ENCODE measurements at regions not wholly inside any gene's neighbourhood (a gene's known extent, or its start where the extent isn't known, plus 50 kb on each side); places are given as distances from the start of the nearest gene placed in this dataset.

DNA sequence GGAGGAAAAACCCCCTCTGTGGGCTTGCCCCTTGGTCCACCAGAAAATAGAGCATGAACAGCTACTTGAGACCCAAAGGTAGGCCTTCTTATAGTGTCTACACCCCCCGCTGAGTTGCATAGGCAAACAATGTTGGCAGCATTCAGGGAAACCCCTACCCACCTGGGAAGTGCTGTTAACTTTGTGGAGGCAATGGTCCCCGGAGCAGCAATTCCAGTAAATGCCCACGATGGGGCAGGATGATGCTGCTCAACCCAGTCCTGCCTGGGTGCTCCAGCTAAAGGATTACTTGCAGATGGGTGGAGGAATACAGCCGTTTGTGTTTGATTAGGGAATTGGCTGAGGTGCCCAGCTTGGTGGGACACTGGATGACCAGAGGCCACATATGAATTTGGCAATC, 381.3 kb upstream of the ANO5 start (continued):
- no peak for TF ChIP-seq ZNF121 (tag by site-specific recombination; IDR thresholded peaks at IDR 0.05)
- TF ChIP-seq ZNF146 (tag by site-specific recombination; IDR thresholded peaks at IDR 0.05), result no peak
- no peak for TF ChIP-seq ZNF221 (tag by site-specific recombination; IDR thresholded peaks at IDR 0.05; ENCODE audit: borderline replicate concordance)

DNA sequence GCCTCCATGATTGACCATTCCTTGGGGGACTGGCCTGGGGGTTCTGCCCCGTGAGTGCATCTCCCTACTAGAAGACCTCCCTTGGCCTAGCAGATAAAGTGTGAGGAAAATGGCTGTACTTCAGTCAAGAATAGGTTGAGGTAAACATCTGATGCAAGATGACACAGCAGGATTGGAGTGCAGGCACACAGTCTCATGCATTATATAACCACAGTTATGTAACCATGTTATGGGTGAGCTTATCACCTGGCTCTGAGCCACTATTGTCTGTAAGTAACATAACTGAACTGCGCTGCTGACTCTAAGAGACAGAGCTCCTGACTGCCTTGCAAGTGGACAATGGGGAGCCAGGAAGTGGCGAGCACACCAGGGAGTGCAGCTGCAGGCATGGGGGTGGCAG, 378.7 kb upstream of the ANO5 start:
- Histone ChIP-seq H3K4me3 (ENCODE audit: low read depth, low read length) (no peak overlapping the region), H3K9me3 (ENCODE audit: control insufficient read depth, insufficient read depth, low read depth, low read length) (no peaks in the 10 kb centered on the region), H3K36me3 (ENCODE audit: control insufficient read depth in 2 of 2, insufficient read depth in 1 of 2, low read length in 2 of 2) (no peaks in the 10 kb centered on the region), H3K27ac (ENCODE audit: extremely low read depth, low read depth, low read length) (no peak overlapping the region), H3K4me1 (ENCODE audit: control insufficient read depth, insufficient read depth, low read length) (no peaks in the 10 kb centered on the region)
- TF ChIP-seq, protein P1, sequence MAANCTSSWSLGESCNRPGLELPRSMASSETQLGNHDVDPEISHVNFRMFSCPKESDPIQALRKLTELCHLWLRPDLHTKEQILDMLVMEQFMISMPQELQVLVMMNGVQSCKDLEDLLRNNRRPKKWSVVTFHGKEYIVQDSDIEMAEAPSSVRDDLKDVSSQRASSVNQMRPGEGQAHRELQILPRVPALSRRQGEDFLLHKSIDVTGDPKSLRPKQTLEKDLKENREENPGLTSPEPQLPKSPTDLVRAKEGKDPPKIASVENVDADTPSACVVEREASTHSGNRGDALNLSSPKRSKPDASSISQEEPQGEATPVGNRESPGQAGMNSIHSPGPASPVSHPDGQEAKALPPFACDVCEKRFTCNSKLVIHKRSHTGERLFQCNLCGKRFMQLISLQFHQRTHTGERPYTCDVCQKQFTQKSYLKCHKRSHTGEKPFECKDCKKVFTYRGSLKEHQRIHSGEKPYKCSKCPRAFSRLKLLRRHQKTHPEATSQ (tag by site-specific recombination; IDR thresholded peaks at IDR 0.05), result no peak
- no peak for TF ChIP-seq ZNF426 (tag by site-specific recombination; IDR thresholded peaks at IDR 0.05)
- no peak for TF ChIP-seq ZNF157 (tag by site-specific recombination; IDR thresholded peaks at IDR 0.05)
- no peak for TF ChIP-seq ZNF837 (tag by site-specific recombination; IDR thresholded peaks at IDR 0.05)
- no peak for TF ChIP-seq ZNF791 (tag by site-specific recombination; IDR thresholded peaks at IDR 0.05)
- no peak for TF ChIP-seq GLIS1 (tag by site-specific recombination; IDR thresholded peaks at IDR 0.05)
- TF ChIP-seq GLIS2 (tag by site-specific recombination; IDR thresholded peaks at IDR 0.05), result no peak
- ChIA-PET CTCF (no interaction called here), POLR2A (no interaction called here)

DNA sequence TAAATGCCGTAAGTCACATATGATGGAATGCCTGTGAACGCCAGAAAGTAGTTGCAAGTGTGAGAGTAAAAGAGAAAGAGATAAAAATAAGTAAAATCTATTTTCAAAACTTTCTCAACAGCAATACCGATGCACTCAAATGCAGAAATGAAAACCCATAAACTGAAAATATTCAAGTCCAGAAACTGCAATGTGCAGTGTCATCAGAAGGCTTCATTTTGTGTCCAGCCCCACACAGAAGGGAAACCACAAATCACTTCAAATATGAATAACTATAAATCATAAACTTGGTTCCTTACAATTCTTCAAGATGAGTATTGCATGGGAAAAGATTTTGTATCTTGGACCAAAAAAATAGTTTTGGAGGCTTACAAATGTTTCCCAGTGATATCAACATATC, 375.2 kb upstream of the ANO5 start:
- H3K36me3 ChIP-seq (ENCODE audit: control insufficient read depth in 2 of 2, insufficient read depth in 1 of 2, low read length in 2 of 2), result no peaks in the 10 kb centered on the region
- no peak overlapping the region for H3K4me3 ChIP-seq (ENCODE audit: low read depth, low read length)
- TF ChIP-seq ZNF132 (tag by site-specific recombination; IDR thresholded peaks at IDR 0.05; ENCODE audit: borderline replicate concordance) (no peak), ZNF701 (tag by site-specific recombination; IDR thresholded peaks at IDR 0.05) (no peak), ZNF391 (tag by site-specific recombination; IDR thresholded peaks at IDR 0.05; ENCODE audit: borderline replicate concordance, low read depth) (no peak)
- TF ChIP-seq, protein P2, sequence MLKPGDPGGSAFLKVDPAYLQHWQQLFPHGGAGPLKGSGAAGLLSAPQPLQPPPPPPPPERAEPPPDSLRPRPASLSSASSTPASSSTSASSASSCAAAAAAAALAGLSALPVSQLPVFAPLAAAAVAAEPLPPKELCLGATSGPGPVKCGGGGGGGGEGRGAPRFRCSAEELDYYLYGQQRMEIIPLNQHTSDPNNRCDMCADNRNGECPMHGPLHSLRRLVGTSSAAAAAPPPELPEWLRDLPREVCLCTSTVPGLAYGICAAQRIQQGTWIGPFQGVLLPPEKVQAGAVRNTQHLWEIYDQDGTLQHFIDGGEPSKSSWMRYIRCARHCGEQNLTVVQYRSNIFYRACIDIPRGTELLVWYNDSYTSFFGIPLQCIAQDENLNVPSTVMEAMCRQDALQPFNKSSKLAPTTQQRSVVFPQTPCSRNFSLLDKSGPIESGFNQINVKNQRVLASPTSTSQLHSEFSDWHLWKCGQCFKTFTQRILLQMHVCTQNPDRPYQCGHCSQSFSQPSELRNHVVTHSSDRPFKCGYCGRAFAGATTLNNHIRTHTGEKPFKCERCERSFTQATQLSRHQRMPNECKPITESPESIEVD (tag by site-specific recombination; IDR thresholded peaks at IDR 0.05), result no peak
- CTCF ChIA-PET, result no interaction called here
- POLR2A ChIA-PET, result no interaction called here
- H3K4me1 ChIP-seq (ENCODE audit: control insufficient read depth, insufficient read depth, low read length), result no peaks in the 10 kb centered on the region
- no peaks in the 10 kb centered on the region for H3K9me3 ChIP-seq (ENCODE audit: control insufficient read depth, insufficient read depth, low read depth, low read length)
- H3K27ac ChIP-seq (ENCODE audit: extremely low read depth, low read depth, low read length), result no peak overlapping the region

- POLR2A ChIA-PET, result no interaction called here
- CTCF ChIA-PET, result no interaction called here
- H3K9me3 ChIP-seq (ENCODE audit: control insufficient read depth, insufficient read depth, low read depth, low read length), result no peaks in the 10 kb centered on the region
- no peak for TF ChIP-seq ZNF146 (tag by site-specific recombination; IDR thresholded peaks at IDR 0.05)
- TF ChIP-seq GFI1B (tag by site-specific recombination; IDR thresholded peaks at IDR 0.05), result no peak
- TF ChIP-seq HOXD13 (CRISPR knock-in tag; IDR thresholded peaks at IDR 0.05; ENCODE audit: borderline replicate concordance), result no peak
- no peak for TF ChIP-seq ZNF266 (tag by site-specific recombination; IDR thresholded peaks at IDR 0.05; ENCODE audit: low read depth)
- no peak for TF ChIP-seq ZBTB20 (tag by site-specific recombination; IDR thresholded peaks at IDR 0.05)
- TF ChIP-seq ZFP41 (tag by site-specific recombination; IDR thresholded peaks at IDR 0.05; ENCODE audit: borderline replicate concordance), result no peak
- TF ChIP-seq TCF7L2 (IDR thresholded peaks at IDR 0.05; ENCODE audit: borderline replicate concordance, low read depth, low read length), result no peak
- no peak for TF ChIP-seq ZNF777 (tag by site-specific recombination; IDR thresholded peaks at IDR 0.05; ENCODE audit: borderline replicate concordance)
- no peak for TF ChIP-seq KLF9 (tag by site-specific recombination; IDR thresholded peaks at IDR 0.05; ENCODE audit: low read depth)
- TF ChIP-seq, protein P3, sequence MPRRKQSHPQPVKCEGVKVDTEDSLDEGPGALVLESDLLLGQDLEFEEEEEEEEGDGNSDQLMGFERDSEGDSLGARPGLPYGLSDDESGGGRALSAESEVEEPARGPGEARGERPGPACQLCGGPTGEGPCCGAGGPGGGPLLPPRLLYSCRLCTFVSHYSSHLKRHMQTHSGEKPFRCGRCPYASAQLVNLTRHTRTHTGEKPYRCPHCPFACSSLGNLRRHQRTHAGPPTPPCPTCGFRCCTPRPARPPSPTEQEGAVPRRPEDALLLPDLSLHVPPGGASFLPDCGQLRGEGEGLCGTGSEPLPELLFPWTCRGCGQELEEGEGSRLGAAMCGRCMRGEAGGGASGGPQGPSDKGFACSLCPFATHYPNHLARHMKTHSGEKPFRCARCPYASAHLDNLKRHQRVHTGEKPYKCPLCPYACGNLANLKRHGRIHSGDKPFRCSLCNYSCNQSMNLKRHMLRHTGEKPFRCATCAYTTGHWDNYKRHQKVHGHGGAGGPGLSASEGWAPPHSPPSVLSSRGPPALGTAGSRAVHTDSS (tag by site-specific recombination; IDR thresholded peaks at IDR 0.05), result no peak
- no peak overlapping the region for H3K27ac ChIP-seq (ENCODE audit: extremely low read depth, low read depth, low read length)
- H3K36me3 ChIP-seq (ENCODE audit: control insufficient read depth in 2 of 2, insufficient read depth in 1 of 2, low read length in 2 of 2), result no peaks in the 10 kb centered on the region
- no peaks in the 10 kb centered on the region for H3K4me1 ChIP-seq (ENCODE audit: control insufficient read depth, insufficient read depth, low read length)
- H3K4me3 ChIP-seq (ENCODE audit: low read depth, low read length), result no peak overlapping the region
Observed at GRCh38 chr11:21820176-21820575, 372.7 kb upstream of the ANO5 start.

Measured in HEK293 (cell line).